ENCODE measurements at regions not wholly inside any gene's neighbourhood (a gene's known extent, or its start where the extent isn't known, plus 50 kb on each side); places are given as distances from the start of the nearest gene placed in this dataset.

GRCh38 chr4:27930976-27931375 lies 1070.3 kb downstream of the STIM2 start:
- H3K4me1 ChIP-seq (ENCODE audit: control insufficient read depth, low read depth, low read length) = no peaks in the 10 kb centered on the region
- no peak overlapping the region for H3K23ac ChIP-seq (ENCODE audit: low read length)
- H3K27ac ChIP-seq (ENCODE audit: low read depth, low read length) = no peak overlapping the region
- H2BK120ac ChIP-seq (ENCODE audit: low read depth, low read length) = no peak overlapping the region
- H2BK15ac ChIP-seq (replicated peaks; ENCODE audit: low read depth) = no peak overlapping the region
- H3K9ac ChIP-seq (ENCODE audit: low read length) = no peak overlapping the region
- H3K4me3 ChIP-seq (ENCODE audit: low read length) = no peak overlapping the region
- no peak overlapping the region for H4K5ac ChIP-seq (ENCODE audit: low read length)
- no peaks in the 10 kb centered on the region for H3K36me3 ChIP-seq (ENCODE audit: control insufficient read depth, insufficient read depth, low read length)
- H4K8ac ChIP-seq (ENCODE audit: low read depth, low read length) = no peak overlapping the region
- H2AK5ac ChIP-seq (ENCODE audit: low read length) = no peak overlapping the region
- no peak overlapping the region for H3K18ac ChIP-seq (ENCODE audit: low read length)
- H3K56ac ChIP-seq (ENCODE audit: low read length) = no peak overlapping the region
- no peak overlapping the region for H3K4ac ChIP-seq (ENCODE audit: low read depth, low read length)
- no peak overlapping the region for H3K4me2 ChIP-seq (ENCODE audit: low read length)
- no peaks in the 10 kb centered on the region for H3K79me2 ChIP-seq (ENCODE audit: control insufficient read depth, insufficient read depth, low read length)
- H3K79me1 ChIP-seq (ENCODE audit: low read length) = no peaks in the 10 kb centered on the region
- H3K27me3 ChIP-seq (ENCODE audit: insufficient read depth, low read length, poor library complexity) = no peaks in the 10 kb centered on the region
- DNase-seq = no peak
- WGBS (ENCODE audit: extremely low coverage, insufficient coverage, low lambda C conversion rate) = no CpG with 5 or more reads among the region's 1 CpG
- H2BK5ac ChIP-seq (ENCODE audit: low read length) = no peak overlapping the region

DNA sequence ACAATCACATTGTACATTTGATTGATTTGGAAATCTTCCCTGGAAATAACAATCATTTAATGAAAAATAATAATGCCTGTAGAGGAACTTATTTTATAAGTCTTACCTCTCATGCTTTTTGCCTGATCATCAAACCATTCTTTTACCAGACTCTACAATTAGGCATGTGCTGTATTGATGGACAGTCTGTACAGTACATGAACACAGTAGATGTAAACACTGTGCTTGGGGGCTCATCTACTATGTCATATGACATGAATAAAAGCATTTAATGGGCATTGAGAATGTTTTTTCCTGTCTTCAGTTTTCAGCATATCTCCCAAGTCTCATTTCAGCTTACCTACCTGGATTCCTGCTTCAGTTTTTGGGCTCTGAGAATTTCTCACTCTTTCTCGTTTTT lies 1070.9 kb downstream of the STIM2 start:
- no peak overlapping the region for H3K23ac ChIP-seq (ENCODE audit: low read length)
- H3K4me1 ChIP-seq (ENCODE audit: control insufficient read depth, low read depth, low read length) = no peaks in the 10 kb centered on the region
- H3K79me1 ChIP-seq (ENCODE audit: low read length) = no peaks in the 10 kb centered on the region
- H4K5ac ChIP-seq (ENCODE audit: low read length) = no peak overlapping the region
- H2BK120ac ChIP-seq (ENCODE audit: low read depth, low read length) = no peak overlapping the region
- no peaks in the 10 kb centered on the region for H3K79me2 ChIP-seq (ENCODE audit: control insufficient read depth, insufficient read depth, low read length)
- H3K18ac ChIP-seq (ENCODE audit: low read length) = no peak overlapping the region
- H3K9ac ChIP-seq (ENCODE audit: low read length) = no peak overlapping the region
- H3K27me3 ChIP-seq (ENCODE audit: insufficient read depth, low read length, poor library complexity) = no peaks in the 10 kb centered on the region
- H3K4me3 ChIP-seq (ENCODE audit: low read length) = no peak overlapping the region
- DNase-seq = no peak
- H3K4ac ChIP-seq (ENCODE audit: low read depth, low read length) = no peak overlapping the region
- no peak overlapping the region for H3K56ac ChIP-seq (ENCODE audit: low read length)
- H2BK15ac ChIP-seq (replicated peaks; ENCODE audit: low read depth) = no peak overlapping the region
- WGBS (ENCODE audit: extremely low coverage, insufficient coverage, low lambda C conversion rate) = no CpG with 5 or more reads among the region's 1 CpG
- H3K4me2 ChIP-seq (ENCODE audit: low read length) = no peak overlapping the region
- no peak overlapping the region for H4K8ac ChIP-seq (ENCODE audit: low read depth, low read length)
- no peak overlapping the region for H2AK5ac ChIP-seq (ENCODE audit: low read length)
- H3K27ac ChIP-seq (ENCODE audit: low read depth, low read length) = no peak overlapping the region
- H2BK5ac ChIP-seq (ENCODE audit: low read length) = no peak overlapping the region
- no peaks in the 10 kb centered on the region for H3K36me3 ChIP-seq (ENCODE audit: control insufficient read depth, insufficient read depth, low read length)

DNA sequence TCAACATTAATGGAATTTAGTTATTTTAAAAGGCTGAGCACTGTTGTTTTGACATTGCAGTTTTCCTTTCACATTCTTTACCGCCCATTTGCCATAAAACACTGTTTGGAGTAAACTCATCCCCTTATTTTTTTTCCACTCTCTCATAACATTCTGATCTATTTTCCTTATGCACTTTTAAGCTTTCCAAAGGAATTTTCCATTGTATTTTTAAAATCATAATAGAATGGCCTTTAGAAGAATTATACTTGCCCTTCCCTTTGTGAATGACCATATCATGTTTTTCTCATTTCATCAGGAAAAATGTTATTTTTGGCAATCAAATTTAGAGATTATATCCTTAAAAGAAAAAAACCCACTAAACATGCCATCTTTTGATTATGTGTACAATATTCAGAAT lies 1074.2 kb downstream of the STIM2 start:
- Histone ChIP-seq H3K27ac (ENCODE audit: low read depth, low read length) (no peak overlapping the region), H4K8ac (ENCODE audit: low read depth, low read length) (no peak overlapping the region), H3K56ac (ENCODE audit: low read length) (no peak overlapping the region), H3K4me3 (ENCODE audit: low read length) (no peak overlapping the region), H2BK120ac (ENCODE audit: low read depth, low read length) (no peak overlapping the region), H4K5ac (ENCODE audit: low read length) (no peak overlapping the region), H3K4me2 (ENCODE audit: low read length) (no peak overlapping the region), H3K9ac (ENCODE audit: low read length) (no peak overlapping the region), H3K79me2 (ENCODE audit: control insufficient read depth, insufficient read depth, low read length) (no peaks in the 10 kb centered on the region), H3K4ac (ENCODE audit: low read depth, low read length) (no peak overlapping the region), H3K79me1 (ENCODE audit: low read length) (no peaks in the 10 kb centered on the region), H3K23ac (ENCODE audit: low read length) (no peak overlapping the region), H3K18ac (ENCODE audit: low read length) (no peak overlapping the region), H3K36me3 (ENCODE audit: control insufficient read depth, insufficient read depth, low read length) (no peaks in the 10 kb centered on the region), H2BK5ac (ENCODE audit: low read length) (no peak overlapping the region), H3K4me1 (ENCODE audit: control insufficient read depth, low read depth, low read length) (no peaks in the 10 kb centered on the region), H2BK15ac (replicated peaks; ENCODE audit: low read depth) (no peak overlapping the region), H2AK5ac (ENCODE audit: low read length) (no peak overlapping the region), H3K27me3 (ENCODE audit: insufficient read depth, low read length, poor library complexity) (no peaks in the 10 kb centered on the region)
- WGBS (ENCODE audit: extremely low coverage, insufficient coverage, low lambda C conversion rate) = no CpG with 5 or more reads among the region's 1 CpG
- no peak for DNase-seq

DNA sequence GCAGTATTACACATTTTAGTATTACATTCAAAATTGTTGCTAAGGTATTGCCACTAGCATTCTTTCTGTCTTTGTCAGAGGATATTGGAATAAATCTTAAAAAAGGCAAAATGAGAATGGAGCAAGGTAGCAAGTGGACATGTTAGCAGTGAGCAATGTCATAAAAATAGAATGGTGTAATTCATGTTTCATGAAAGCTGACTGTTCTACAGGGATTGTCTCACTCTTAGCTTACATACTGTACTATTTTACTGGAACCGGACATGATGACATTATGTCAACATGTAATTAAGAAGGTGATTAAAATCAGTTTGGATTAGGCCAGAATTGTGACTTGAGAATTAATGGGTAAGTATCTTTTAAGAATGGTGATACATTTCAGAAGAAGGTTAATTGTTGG lies 1086.2 kb downstream of the STIM2 start:
- Histone ChIP-seq H2BK5ac (ENCODE audit: low read length) (no peak overlapping the region), H3K4me3 (ENCODE audit: low read length) (no peak overlapping the region), H3K4me2 (ENCODE audit: low read length) (no peak overlapping the region), H3K4ac (ENCODE audit: low read depth, low read length) (no peak overlapping the region), H3K79me2 (ENCODE audit: control insufficient read depth, insufficient read depth, low read length) (no peaks in the 10 kb centered on the region), H2AK5ac (ENCODE audit: low read length) (no peak overlapping the region), H3K4me1 (ENCODE audit: control insufficient read depth, low read depth, low read length) (no peaks in the 10 kb centered on the region), H3K23ac (ENCODE audit: low read length) (no peak overlapping the region), H2BK15ac (replicated peaks; ENCODE audit: low read depth) (no peak overlapping the region), H3K36me3 (ENCODE audit: control insufficient read depth, insufficient read depth, low read length) (no peaks in the 10 kb centered on the region), H3K79me1 (ENCODE audit: low read length) (no peaks in the 10 kb centered on the region), H2BK120ac (ENCODE audit: low read depth, low read length) (no peak overlapping the region), H3K9ac (ENCODE audit: low read length) (no peak overlapping the region), H4K5ac (ENCODE audit: low read length) (no peak overlapping the region), H3K27me3 (ENCODE audit: insufficient read depth, low read length, poor library complexity) (no peaks in the 10 kb centered on the region), H4K8ac (ENCODE audit: low read depth, low read length) (no peak overlapping the region), H3K56ac (ENCODE audit: low read length) (no peak overlapping the region), H3K27ac (ENCODE audit: low read depth, low read length) (no peak overlapping the region), H3K18ac (ENCODE audit: low read length) (no peak overlapping the region)
- DNase-seq = no peak
- no CpG with 5 or more reads among the region's 1 CpG for WGBS (ENCODE audit: extremely low coverage, insufficient coverage, low lambda C conversion rate)

DNA sequence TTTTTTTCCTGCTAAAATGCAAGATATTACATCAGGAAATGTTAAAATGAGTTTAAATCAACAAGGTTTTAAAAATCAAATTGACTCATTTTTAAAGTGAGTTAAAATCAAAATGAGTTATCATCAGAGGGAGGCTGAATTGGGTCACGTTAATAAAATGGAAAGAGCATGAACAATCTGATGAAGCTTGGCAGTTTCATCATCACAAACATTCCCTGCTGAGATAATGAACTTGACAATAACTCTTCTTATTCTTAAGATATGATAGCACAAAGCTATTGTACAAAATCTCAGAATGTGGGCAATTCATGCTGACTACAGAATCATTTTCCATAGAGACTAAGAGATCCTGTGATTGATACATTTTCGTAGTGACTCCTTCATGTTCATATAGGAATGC lies 1086.7 kb downstream of the STIM2 start:
- Histone ChIP-seq H3K79me1 (ENCODE audit: low read length) (no peaks in the 10 kb centered on the region), H3K4me2 (ENCODE audit: low read length) (no peak overlapping the region), H3K4me1 (ENCODE audit: control insufficient read depth, low read depth, low read length) (no peaks in the 10 kb centered on the region), H4K8ac (ENCODE audit: low read depth, low read length) (no peak overlapping the region), H3K36me3 (ENCODE audit: control insufficient read depth, insufficient read depth, low read length) (no peaks in the 10 kb centered on the region), H3K27me3 (ENCODE audit: insufficient read depth, low read length, poor library complexity) (no peaks in the 10 kb centered on the region), H2BK15ac (replicated peaks; ENCODE audit: low read depth) (no peak overlapping the region), H3K56ac (ENCODE audit: low read length) (no peak overlapping the region), H2BK120ac (ENCODE audit: low read depth, low read length) (no peak overlapping the region), H3K4me3 (ENCODE audit: low read length) (no peak overlapping the region), H2BK5ac (ENCODE audit: low read length) (no peak overlapping the region), H3K27ac (ENCODE audit: low read depth, low read length) (no peak overlapping the region), H3K18ac (ENCODE audit: low read length) (no peak overlapping the region), H4K5ac (ENCODE audit: low read length) (no peak overlapping the region), H3K9ac (ENCODE audit: low read length) (no peak overlapping the region), H3K23ac (ENCODE audit: low read length) (no peak overlapping the region), H2AK5ac (ENCODE audit: low read length) (no peak overlapping the region), H3K79me2 (ENCODE audit: control insufficient read depth, insufficient read depth, low read length) (no peaks in the 10 kb centered on the region), H3K4ac (ENCODE audit: low read depth, low read length) (no peak overlapping the region)
- no peak for DNase-seq
- WGBS (ENCODE audit: extremely low coverage, insufficient coverage, low lambda C conversion rate) = no CpG with 5 or more reads among the region's 2 CpGs

- H2BK120ac ChIP-seq (ENCODE audit: low read depth, low read length) = no peak overlapping the region
- H2BK15ac ChIP-seq (replicated peaks; ENCODE audit: low read depth) = no peak overlapping the region
- DNase-seq = no peak
- H3K4me3 ChIP-seq (ENCODE audit: low read length) = no peak overlapping the region
- no peaks in the 10 kb centered on the region for H3K79me1 ChIP-seq (ENCODE audit: low read length)
- no peaks in the 10 kb centered on the region for H3K27me3 ChIP-seq (ENCODE audit: insufficient read depth, low read length, poor library complexity)
- no peaks in the 10 kb centered on the region for H3K4me1 ChIP-seq (ENCODE audit: control insufficient read depth, low read depth, low read length)
- H3K18ac ChIP-seq (ENCODE audit: low read length) = no peak overlapping the region
- no peaks in the 10 kb centered on the region for H3K79me2 ChIP-seq (ENCODE audit: control insufficient read depth, insufficient read depth, low read length)
- no peak overlapping the region for H2AK5ac ChIP-seq (ENCODE audit: low read length)
- no peak overlapping the region for H3K23ac ChIP-seq (ENCODE audit: low read length)
- H3K56ac ChIP-seq (ENCODE audit: low read length) = no peak overlapping the region
- no peak overlapping the region for H3K9ac ChIP-seq (ENCODE audit: low read length)
- H2BK5ac ChIP-seq (ENCODE audit: low read length) = no peak overlapping the region
- H3K36me3 ChIP-seq (ENCODE audit: control insufficient read depth, insufficient read depth, low read length) = no peaks in the 10 kb centered on the region
- H3K4ac ChIP-seq (ENCODE audit: low read depth, low read length) = no peak overlapping the region
- H3K4me2 ChIP-seq (ENCODE audit: low read length) = no peak overlapping the region
- H4K8ac ChIP-seq (ENCODE audit: low read depth, low read length) = no peak overlapping the region
- H3K27ac ChIP-seq (ENCODE audit: low read depth, low read length) = no peak overlapping the region
- no peak overlapping the region for H4K5ac ChIP-seq (ENCODE audit: low read length)
Measured at GRCh38 chr4:27964095-27964494, 1103.5 kb downstream of the STIM2 start.

Data from mesendoderm (in vitro differentiated cells).